Activated CD4-positive, alpha-beta T cell treated with anti-CD3 and anti-CD28 coated beads, Interleukin-2, amount 50 U/mL, for 1 hour (primary cell): ENCODE measurements at regions not wholly inside any gene's neighbourhood (a gene's known extent, or its start where the extent isn't known, plus 50 kb on each side); places are given as distances from the start of the nearest gene placed in this dataset.

Source experiments
- DNase-seq: peaks from one replicate; pipeline ENCODE4 v3.0.0-alpha.2; 2020

DNA sequence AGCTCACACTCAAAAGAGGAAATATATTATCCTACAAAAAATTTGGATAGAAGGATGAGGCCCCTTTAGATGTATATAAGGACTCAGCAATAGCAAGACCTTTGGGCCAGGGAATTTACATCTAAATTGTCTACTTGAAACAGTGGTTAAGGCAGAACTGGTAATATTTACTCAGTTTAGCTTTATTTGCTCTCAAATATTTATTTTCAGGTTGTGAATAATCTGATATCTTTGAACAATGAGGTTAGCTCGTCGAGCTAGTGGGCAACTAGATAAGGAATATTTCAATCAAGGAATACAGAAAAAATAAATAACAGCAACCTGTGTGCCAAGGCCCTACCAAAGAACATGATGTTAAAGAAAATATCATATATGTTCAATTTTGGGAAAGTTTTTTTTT is 966.3 kb downstream of the DTWD2 start:
- DNase-seq = no peak

DNA sequence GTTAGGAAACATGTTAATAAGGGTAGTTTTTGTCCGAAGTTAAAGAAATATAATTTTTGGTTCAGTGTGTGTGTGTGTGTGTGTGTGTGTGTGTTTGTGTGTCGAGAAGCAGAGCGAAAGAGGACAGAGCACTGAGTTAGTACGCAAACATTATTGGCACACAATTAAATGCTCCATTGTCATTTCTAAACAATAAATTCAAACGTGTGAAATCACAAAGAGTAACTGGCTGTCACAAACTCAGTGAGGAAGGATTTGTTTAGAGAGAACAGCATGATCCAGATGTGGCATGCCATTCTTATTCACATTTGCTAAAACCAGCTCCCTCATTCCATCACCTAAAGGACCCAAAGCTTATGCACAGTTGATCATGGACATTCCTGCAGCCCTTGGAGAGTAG is 970.8 kb downstream of the DTWD2 start:
- DNase-seq = no peak

DNA sequence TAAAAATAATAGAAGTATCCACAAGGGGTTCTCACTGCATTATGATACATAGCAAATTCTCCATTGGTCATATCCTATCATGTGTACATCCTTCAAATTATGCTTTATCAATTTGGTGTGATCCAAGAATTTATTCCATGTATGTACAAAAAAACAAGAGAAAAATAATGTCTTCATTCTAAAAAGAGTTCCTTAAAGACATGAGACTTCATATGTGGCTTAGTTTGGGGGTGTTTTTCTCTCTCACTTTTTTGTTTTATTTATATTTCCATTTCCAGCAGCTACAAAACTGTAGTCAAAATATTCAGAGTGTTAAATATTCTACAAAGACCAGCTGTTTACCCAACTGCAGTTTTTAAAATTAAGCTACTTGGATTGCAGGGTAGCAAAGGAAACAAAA is 972.0 kb downstream of the DTWD2 start:
- DNase-seq = no peak

DNA sequence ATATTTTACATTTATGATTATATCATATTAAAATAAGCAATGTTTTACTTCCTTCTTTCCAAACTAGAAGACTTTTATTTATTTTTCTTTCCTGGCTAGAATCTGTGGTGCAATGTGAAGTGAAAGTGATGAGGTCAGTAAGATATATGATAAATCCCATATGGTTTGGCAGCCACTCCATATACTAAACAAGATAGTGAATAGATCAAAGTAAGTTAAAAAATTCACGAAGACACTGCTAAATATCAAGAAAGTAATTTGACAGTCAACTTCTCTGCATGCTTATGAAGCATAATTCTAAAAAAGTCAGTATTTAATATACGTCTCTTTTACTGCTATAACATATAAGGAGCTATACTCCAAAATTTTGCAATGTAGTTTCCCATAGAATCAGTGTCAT is 972.8 kb downstream of the DTWD2 start:
- no peak for DNase-seq

DNA sequence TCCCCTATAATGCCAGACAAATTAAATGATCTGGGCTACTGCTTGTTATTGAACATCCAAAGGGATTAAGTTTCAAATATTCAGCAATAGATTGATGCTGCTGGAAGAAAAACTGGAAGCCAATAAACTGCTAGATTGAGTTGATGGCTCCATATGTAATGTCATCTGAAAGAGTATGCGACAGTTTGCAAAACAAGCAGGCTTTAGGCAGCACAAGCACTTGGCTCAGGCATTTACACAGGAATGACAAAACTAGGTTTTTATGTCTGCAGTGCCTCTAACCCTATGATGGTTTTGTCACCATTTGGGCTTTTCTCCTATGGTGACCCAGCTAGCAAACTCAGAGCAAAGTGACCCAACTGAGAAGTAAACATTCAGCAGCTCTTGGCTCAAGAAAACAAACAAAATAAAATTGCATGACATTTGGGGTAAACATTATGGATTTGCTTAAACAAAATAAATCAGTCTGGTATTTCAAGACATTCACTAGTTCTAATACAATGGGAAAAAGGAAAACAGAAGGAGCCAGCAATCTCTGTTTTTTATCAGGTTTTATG is 978.5 kb downstream of the DTWD2 start:
- DNase-seq = no peak

DNA sequence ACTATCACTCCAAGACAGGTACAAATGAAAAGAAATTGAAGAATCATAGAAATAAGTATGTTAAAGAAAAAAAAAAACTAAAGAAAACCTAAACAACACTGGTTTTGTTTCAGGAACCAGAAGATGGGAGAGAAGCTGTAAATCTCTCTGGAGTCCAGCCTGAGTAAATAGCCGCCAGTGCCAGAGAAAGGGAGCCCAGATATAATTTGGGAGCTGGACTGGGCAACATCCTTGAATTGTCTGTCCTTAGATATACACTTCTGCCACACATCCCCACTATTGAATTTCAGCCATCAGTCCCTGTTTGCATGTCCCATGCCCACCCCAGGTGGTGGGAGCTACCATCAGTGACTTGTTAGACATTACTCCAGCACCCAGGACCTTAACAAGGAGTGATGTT is 979.6 kb downstream of the DTWD2 start:
- no peak for DNase-seq

DNA sequence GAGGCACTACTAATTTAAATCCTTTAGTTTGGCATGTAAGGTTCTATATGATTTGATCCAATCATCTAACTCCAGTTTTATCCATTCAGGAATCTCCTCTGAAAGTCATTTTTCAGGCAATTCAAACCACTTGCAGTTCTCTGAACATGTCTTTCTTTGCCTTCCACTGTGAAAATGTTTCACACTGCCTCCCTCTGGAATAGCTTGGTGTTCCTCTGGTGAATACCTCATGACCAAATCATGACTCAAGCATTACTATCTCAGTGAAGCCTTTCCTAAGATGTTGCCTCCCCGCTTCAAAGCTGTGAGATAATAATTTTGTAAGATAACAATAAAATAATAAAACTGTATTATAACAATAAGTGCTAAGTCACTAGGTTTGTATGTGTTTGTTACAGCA is 981.1 kb downstream of the DTWD2 start:
- DNase-seq = no peak

DNA sequence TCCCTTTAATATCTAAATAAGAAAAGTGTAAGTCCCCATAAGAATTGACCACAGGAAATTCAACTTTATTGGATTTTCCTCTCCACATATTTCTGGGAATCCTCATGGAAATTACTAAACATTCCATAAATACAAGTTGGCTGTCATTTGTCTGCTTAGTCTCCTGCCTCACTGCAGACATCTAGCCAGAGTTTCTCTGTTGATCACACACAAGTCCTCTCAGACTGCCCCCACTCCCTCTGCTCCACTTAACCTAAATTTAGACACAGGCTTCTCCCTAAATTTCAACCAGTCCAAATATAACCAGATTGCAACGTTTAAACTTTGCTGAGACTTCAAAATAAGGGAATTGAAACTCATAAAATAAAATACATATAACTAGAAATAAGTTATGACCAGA is 982.1 kb downstream of the DTWD2 start:
- DNase-seq = no peak

DNA sequence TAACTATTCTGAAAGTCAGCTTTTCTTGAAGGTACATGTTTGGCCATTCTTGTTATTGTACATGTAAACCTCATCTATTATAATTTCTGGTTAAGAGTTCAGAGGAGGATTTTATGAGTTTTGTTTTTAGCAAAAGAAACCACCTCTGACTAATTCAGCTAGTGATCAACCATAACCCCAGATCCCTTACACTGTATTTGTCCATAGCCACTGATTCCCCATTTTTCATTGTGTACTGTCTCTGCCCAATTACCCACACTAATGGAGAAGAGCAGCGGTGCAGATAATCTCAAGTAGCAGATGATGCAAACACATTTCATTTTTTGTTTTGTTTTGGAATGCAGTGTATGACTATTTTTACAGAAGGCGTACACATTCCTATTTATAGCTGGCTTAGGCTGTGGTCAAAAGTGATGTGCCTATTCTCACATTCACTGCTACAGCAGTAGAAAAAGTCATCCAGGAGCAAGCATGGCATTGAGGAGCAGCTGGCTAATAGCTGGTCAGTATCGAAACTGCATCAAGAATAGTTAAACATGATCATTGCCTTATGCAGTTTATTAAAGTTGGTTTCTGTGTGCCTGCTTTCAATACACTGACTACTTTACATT is 988.3 kb downstream of the DTWD2 start:
- DNase-seq = no peak

DNA sequence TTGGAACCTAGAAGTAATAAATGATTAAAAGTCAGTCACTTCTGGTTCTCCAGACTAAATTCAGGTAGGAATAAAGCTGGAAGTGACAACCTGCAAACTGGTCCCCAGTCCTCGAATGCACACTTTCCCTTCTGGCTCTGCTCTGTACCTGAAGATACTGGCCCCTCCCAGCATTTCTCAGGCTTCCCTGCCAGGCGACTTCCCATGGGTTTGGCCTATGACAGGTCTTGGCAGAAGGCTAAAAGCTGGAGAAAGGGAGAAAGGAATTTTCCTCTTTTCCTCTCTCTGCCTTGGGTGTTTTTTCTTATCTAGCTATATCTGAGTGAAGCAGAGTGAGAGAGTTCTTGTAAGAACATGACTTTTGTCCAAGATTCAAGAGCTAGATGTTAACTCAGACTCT is 1005.7 kb downstream of the DTWD2 start:
- DNase-seq = no peak

DNA sequence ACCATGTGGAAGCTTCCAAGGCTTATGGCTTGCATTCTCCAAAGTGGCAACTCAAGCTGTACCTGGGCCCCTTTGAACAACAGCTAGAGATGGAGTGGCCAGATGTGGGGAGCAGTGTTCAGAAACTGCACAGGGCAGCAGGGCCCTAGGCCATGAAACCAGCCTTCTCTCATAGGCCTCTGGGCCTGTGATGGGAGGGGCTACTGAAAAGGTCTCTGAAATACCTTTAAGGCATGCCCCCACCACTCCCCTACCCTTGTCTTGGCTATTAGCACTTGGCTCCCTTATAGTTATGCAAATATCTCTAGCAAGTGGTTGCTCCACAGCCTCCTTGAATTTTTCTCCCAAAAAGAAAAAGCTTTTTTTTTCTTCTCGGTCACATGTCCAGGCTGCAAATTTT is 1014.6 kb downstream of the DTWD2 start:
- DNase-seq = no peak

DNA sequence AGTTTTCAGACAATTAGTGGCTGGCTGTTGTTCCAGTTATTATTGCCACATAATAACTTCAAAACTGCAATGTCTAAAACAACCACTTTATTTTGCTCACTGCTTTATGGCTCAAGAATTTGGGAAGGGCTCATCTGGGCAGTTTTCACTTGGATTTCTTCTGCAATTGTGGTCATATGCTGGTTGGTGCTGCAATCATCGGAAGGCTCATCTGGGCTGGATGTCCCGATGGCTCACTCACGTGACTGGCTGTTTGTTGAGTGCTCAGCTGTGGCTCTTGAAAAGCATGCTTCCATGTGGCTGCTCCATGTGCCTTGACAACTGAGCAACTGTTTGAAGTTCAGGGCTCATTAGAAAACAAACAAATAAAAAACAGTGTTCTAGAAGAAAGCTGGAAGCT is 1032.5 kb downstream of the DTWD2 start:
- DNase-seq = no peak

DNA sequence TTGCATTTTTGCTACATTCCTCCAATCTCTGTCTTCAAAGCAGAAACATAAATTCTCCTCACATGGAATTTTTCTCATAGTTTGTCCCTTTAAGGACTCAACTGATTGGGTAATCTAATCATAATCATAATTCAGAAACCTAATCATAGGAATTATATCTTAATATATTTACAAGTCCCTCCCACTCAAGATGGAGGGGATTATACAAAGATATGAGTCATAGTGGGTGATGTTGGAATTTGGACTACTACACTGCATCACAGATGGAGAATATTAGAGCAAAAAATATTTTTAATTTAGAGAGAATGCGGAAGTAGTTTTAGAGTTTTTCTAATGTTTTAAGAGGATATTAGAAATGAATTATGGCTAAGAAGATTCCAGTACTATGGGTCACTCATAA is 1034.0 kb downstream of the DTWD2 start:
- DNase-seq = no peak

DNA sequence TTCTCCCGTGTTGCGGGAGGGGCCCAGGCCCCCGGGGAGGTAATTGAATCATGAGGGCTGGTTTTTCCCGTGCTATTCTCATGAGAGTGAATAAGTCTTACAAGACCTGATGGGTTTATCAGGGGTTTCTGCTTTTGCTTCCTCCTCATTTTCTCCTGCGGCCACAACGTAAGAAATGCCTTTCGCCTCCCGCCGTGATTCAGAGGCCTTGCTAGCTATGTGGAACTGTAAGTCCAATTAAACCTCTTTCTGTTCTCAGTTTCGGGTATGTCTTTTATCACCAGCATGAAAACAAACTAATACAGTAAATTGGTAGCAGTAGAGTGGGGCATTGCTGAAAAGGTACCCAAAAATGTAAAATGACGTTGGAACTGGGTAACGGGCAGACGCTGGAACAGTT is 1035.1 kb downstream of the DTWD2 start:
- DNase-seq = no peak

DNA sequence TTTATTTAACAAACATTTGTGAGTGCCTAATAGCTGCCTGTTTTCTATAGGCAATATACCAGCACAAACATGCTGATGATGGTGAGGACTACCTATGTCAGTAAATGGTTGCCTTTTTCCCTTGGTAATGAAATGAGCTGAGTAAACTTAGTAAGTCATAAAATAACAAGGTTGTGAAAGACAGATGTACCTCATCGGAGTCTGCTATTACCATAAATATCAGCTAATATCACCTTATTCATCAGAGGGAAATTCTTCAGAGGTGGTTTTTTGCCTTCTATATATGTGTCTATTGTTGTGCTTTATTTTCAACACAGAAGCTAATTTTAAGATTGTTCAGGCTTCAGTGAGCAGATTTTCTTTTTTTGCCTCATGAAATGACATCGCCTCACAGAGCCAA is 1040.5 kb downstream of the DTWD2 start:
- DNase-seq = no peak

DNA sequence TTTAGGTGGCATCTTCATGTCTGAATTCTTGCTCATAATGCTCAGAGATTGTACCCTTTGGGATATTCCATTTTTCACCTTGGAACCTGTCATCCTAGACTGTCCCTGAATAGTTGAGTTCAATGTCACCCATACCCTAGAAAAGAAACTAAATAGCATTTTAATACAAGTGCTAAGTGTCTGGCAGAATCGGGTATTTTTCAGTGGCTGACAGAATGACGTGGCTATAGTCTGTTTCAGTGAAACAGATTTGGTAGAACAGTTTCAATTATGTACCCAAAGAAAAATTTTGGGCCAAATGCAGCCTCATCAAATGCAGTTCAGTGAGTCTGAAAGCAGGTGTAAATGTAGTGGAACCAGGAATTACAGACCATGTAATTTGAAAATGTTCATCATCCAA is 1041.2 kb downstream of the DTWD2 start:
- DNase-seq = no peak

DNA sequence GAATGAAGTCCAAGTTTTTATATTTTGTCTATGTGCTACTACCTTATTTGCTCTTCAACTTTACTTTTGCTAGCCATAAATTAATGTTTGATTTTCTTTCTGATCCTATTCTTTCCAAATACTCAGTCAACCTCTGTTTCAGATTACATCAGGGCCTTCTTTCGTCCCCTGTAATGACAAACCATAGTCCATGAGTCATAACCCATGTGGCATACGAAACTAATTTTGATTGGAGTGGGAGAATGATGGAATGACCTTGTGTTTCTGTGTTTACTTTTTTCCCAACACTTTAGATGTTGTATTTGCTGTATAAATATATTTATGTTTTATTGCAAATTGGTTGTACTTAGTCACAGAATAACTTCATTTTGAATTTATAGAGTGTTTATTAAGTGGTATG is 1043.1 kb downstream of the DTWD2 start:
- no peak for DNase-seq

DNA sequence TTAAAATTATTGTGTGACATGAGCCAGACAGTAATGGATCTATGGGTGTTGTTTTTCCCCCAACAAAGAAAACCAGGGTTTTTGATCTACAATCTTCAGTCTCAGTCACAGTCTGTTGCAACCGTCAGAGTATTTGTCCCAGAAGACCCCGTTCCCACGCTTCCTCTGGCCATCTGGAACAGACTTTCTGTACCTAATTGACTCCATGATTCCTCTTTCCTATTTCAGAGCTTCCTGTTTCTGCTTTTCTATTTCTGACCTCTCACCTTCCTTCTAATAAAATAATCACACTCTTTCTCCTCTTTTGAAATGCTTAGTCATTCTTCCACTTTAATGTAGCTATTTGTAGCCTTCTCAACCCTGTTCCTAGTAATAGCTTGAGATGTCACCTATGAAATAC is 1044.8 kb downstream of the DTWD2 start:
- no peak for DNase-seq

DNA sequence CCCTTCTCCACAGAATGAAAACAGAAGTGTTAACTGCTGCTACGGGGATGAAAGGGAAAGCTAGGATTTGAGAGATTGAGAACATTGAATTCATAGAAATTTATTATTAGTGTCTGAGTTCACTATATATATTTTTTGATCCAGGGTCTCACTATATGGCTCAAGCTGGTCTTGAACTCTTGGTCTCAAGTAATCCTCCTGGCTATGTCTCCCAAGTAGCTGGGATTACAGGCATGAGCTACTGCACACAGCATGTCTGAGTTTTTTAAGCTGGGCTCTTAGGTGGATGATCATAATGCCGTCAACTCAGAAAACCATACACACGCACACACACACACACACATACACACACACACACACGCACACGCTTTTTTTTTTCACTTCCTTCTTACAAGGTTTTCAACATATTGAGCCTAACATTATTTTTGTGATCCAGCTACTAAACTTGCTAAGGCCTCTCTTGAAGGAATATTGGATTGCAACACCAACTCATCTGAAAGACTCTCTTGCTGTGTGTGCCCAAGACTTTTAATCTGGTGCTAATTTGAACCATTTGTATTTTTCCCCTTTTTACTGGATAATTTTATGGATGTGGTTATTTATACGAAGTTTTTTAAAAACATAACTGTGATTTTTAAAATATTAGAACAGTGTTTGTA is 1045.4 kb downstream of the DTWD2 start:
- no peak for DNase-seq

DNA sequence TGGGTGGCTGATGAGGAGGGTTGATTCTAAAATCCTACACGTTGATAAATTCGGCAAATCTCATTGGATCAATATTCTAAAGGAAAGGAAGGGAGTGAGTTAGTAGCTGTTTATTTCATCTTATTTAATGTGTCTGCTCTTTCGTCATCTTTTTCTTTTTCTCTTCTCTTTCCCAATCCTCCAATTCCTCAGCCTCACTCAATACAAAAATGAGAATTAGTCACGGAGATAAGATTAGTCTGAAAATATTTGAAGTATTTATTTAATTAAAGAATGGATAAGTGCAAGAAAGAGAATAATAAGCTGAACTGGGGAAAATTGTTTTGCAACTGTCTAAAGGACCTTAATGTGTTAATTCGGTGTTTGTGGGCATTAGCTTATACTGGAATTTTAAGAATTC is 1095.1 kb downstream of the DTWD2 start:
- no peak for DNase-seq

DNA sequence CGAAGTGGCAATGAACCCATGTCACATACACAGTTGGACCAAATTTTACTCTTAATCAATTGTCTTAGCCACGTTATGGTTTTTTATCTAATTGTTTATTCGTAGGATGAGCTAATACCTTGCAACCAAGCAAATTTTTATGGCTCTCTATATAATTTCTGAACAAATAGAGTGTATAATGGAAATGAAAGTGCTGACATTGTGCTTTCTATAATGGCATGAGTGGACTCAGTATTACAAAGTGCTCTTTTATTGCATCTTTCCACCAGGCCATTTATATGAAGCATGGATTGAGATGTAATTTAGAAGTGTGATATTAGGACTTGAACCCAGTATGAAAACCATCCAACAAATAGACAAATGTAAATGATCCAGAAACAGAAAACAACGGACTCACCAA is 1096.0 kb downstream of the DTWD2 start:
- DNase-seq = no peak

DNA sequence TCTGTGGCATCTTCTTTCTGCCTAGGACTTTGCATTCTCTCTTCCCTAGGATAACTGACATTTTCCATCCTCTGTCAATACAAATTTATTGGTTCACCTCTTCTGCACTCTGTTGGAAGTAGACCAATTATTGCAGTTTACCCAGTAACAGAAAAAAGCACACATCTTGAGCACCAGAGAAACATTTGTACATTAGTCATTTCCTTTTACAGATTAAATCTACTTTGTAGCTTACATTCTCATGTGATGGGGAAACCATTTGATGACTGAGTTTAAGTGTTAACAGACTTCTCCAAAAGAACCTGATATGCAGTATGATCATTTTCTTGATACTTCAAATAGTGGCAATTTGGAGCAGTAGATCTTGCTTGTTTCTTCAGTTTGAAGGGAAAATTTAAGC is 1098.8 kb downstream of the DTWD2 start:
- no peak for DNase-seq

DNA sequence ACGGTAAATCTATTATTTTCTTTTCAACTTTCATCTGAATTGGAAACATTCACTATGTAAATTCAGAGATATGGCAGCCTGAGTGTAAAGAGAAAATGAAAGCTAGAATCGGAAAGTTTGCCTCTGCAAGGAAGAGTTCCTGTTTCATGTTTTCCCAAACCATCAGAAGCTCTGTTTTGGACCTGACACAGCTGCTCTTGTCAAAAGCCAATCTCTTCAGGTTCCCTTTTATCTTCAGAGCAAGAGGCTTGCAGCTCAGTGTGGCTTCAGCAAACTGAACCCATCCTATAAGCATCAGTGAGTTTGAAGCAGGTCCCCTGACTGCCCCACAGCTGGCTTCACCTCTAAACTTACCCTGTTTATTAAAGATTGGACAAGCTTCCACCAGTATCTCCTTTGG is 1099.7 kb downstream of the DTWD2 start:
- no peak for DNase-seq

DNA sequence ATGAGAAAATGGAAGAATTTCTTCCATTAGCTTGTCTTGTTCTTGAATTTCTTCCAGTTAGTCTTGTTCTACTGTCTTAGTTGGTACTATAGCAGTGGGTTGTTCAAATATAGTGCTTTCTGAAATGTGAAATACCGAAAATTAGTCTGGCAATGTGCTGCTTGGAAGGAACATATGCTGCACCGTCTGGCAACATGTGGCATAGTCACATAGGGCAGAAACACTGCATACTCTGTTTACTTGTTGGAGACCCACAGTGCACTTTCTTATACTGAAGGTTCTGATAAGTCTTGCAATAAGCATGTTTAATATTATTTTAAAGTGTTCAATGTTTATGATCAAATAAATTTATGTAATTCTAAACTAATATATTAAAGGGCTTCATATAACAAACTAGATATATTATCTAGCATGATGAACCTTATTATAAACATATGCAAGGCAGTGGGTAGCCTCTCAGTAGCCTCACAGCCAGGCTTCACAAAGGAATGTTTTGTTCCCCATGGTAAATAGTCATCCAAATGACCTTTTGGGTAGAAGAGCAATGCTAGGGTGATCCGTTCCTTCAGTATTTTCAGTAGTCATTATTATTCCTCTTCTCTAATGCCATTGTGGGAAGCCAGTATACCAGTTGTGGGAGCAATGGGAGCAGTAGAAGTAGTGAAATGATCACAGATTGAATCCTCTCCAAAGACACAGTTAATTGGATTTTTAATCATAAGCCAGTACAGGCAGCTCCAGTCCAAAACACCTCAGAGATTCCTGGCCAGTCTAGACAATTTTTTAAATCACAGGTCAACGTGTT is 1106.7 kb downstream of the DTWD2 start:
- DNase-seq = no peak
